ENCODE measurements at regions not wholly inside any gene's neighbourhood (a gene's known extent, or its start where the extent isn't known, plus 50 kb on each side); places are given as distances from the start of the nearest gene placed in this dataset.

DNA sequence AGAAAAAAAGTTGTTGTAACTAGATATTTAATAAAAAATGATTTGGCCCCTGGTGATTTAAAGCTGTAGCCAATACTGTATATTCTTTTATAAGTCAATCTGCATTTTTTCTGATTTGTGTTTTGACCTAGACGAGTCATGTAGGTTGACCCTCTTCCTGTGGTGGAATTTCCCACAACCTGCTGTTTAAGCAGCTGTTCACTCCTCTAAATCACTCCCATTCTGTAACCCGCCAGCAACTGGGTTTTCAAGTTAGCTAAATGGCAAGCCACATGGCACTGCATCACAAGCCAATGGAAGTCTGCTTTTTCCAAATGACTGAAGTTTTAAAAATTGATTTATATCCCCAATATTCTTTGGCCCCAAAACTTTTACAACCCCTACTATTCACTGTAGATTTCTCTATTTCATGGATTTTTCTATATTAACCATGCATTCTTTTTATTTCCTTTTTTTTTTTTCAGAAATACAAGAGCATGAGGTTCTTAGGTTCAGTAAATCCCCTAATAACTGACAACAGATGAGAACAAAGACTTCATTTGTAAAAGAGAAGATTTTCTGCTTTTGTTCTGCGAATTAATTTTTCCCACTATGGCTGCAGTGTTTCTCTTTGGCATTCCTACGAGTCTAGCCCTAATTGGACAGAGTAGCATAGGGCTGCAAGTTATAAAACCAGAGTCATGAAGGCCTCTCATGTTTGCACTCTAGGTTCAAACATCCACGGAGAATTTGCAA lies 184.5 kb upstream of the TLE4 start:
- H3K4me3 ChIP-seq (ENCODE audit: low read depth, low read length): no peak overlapping the region
- no peak for TF ChIP-seq CTCF (IDR thresholded peaks at IDR 0.05; ENCODE audit: low read depth, low read length)

- TF ChIP-seq CTCF (IDR thresholded peaks at IDR 0.05; ENCODE audit: low read depth, low read length): no peak
- H3K4me3 ChIP-seq (ENCODE audit: low read depth, low read length): no peak overlapping the region
Measured at GRCh38 chr9:79390077-79390698, 181.6 kb upstream of the TLE4 start.

GRCh38 chr9:79390781-79391770 lies 180.7 kb upstream of the TLE4 start:
- H3K4me3 ChIP-seq (ENCODE audit: low read depth, low read length): no peak overlapping the region
- TF ChIP-seq CTCF (IDR thresholded peaks at IDR 0.05; ENCODE audit: low read depth, low read length): no peak

- no peak overlapping the region for H3K4me3 ChIP-seq (ENCODE audit: low read depth, low read length)
- no peak for TF ChIP-seq CTCF (IDR thresholded peaks at IDR 0.05; ENCODE audit: low read depth, low read length)
Measured at GRCh38 chr9:79395228-79395627, 176.5 kb upstream of the TLE4 start.

DNA sequence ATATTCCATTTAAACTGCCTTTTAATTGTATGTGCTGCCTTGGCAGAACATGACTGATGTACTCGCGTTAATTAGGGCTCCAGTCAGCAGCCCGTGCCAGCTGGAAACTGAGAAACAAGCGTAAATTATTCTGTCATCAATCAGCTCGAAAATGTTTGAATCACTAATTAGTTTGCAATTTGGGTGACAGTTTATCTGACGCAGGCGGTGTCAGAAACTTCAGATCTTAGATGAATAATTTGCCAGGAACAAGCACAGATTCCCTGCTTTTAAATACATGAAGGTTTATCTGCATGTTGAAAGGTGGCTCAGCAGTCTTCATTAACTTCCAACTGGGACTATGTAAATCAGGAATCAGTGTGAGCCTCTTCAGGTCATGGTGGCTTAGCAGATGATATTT lies 176.0 kb upstream of the TLE4 start:
- H3K4me3 ChIP-seq (ENCODE audit: low read depth, low read length): no peak overlapping the region
- TF ChIP-seq CTCF (IDR thresholded peaks at IDR 0.05; ENCODE audit: low read depth, low read length): no peak

GRCh38 chr9:79396168-79396567 lies 175.6 kb upstream of the TLE4 start:
- TF ChIP-seq CTCF (IDR thresholded peaks at IDR 0.05; ENCODE audit: low read depth, low read length): no peak
- no peak overlapping the region for H3K4me3 ChIP-seq (ENCODE audit: low read depth, low read length)
